ENCODE measurements at regions not wholly inside any gene's neighbourhood (a gene's known extent, or its start where the extent isn't known, plus 50 kb on each side); places are given as distances from the start of the nearest gene placed in this dataset.

DNA sequence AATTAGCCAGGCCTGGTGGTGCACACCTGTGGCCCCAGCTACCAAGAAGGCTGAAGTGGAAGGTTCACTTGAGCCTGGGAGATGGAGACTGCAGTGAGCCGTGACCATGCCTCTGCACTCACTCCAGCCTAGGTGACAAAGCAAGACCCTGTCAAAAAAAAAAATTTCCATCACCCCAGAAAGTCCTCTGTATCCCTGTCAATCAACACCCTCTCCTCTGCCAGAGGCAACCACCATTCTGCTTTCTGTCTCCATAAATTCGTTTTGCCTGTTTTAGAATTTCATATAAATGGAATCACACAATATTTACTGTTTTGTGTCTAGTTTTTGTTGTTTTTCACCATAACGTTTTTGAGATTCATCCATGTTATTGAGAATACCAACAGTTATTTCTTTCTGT lies 141.6 kb upstream of the SLC45A1 start:
- H3K27ac ChIP-seq (ENCODE audit: low read depth, low read length), result no peak overlapping the region
- H3K9me3 ChIP-seq (ENCODE audit: control insufficient read depth in 1 of 2, low read length in 2 of 2), result peaks cover 9% of the 10 kb centered on the region in 2 donors
- H3K4me1 ChIP-seq (ENCODE audit: control insufficient read depth in 1 of 2, insufficient read depth in 2 of 2, low read length in 2 of 2), result no peaks in the 10 kb centered on the region
- H3K36me3 ChIP-seq (ENCODE audit: control insufficient read depth in 1 of 2, insufficient read depth in 2 of 2, low read length in 2 of 2), result no peaks in the 10 kb centered on the region
- no peak overlapping the region for H3K9ac ChIP-seq (ENCODE audit: low read depth in 1 of 2, low read length in 2 of 2)
- no peak overlapping the region for H3K4me3 ChIP-seq (ENCODE audit: low read depth in 1 of 2, low read length in 2 of 2)
- no peaks in the 10 kb centered on the region for H3K27me3 ChIP-seq (ENCODE audit: control insufficient read depth in 1 of 2, insufficient read depth in 2 of 2, low read length in 2 of 2)

DNA sequence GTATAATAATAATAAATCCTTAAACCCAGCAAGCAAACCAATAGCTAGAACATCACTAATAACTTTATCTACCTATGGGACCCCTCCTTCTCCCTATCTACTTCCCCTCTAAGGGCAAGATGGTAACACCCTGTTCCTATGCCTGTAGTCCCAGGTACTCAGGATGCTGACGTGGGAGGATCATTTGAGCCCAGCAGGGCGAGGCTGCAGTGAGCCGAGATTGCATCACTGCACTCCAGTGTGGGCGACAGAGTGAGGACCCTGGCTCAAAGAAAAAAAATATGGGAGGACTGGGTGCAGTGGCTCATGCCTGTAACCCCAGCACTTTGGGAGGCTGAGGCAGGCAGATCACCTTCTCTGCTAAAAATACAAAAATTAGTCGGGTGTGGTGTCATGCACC lies 143.1 kb upstream of the SLC45A1 start:
- Histone ChIP-seq H3K27me3 (ENCODE audit: control insufficient read depth in 1 of 2, insufficient read depth in 2 of 2, low read length in 2 of 2) (no peaks in the 10 kb centered on the region), H3K27ac (ENCODE audit: low read depth, low read length) (peak overlapping the region; percentile 54), H3K9ac (ENCODE audit: low read depth in 1 of 2, low read length in 2 of 2) (no peak overlapping the region), H3K4me3 (ENCODE audit: low read depth in 1 of 2, low read length in 2 of 2) (no peak overlapping the region), H3K9me3 (ENCODE audit: control insufficient read depth in 1 of 2, low read length in 2 of 2) (peaks cover 9% of the 10 kb centered on the region in 2 donors), H3K4me1 (ENCODE audit: control insufficient read depth in 1 of 2, insufficient read depth in 2 of 2, low read length in 2 of 2) (peaks cover 7 to 9% of the 10 kb centered on the region in 2 donors), H3K36me3 (ENCODE audit: control insufficient read depth in 1 of 2, insufficient read depth in 2 of 2, low read length in 2 of 2) (no peaks in the 10 kb centered on the region)

DNA sequence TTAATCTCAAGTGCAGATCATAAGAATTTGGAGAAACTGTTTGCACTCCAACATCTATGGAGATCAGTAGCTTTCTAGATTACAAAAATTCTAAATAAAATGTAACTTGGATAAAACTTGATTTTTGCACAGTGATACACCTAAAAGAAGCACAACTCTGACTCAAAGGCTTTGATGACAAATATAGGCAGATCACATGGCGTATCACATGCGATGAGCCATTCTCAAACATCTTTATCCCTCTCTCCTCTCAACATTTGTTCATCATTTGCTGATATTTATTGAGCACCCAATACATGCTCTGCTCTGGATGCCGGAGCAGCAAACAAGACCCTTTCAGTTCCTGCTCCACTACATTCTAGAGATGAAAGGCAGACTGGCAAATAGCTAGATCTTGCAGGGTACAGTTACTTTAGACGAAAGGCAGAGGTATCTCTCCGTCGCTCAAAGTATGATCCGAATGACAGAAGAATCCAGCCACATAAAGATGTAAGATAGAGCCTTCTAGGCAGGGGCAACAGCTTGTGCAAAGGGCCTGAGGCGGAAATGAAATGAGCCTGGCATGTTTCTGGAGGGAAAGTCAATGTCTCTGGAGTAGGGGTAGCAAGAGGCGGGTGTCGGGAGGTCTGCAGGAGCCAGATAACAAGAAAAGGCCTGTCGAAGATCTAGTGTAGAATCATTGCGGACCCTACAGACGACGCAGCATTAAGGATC lies 145.8 kb upstream of the ERRFI1 start:
- Histone ChIP-seq H3K9me3 (ENCODE audit: control insufficient read depth in 1 of 2, low read length in 2 of 2) (no peaks in the 10 kb centered on the region), H3K36me3 (ENCODE audit: control insufficient read depth in 1 of 2, insufficient read depth in 2 of 2, low read length in 2 of 2) (no peaks in the 10 kb centered on the region), H3K27ac (ENCODE audit: low read depth, low read length) (no peak overlapping the region), H3K27me3 (ENCODE audit: control insufficient read depth in 1 of 2, insufficient read depth in 2 of 2, low read length in 2 of 2) (no peaks in the 10 kb centered on the region), H3K4me1 (ENCODE audit: control insufficient read depth in 1 of 2, insufficient read depth in 2 of 2, low read length in 2 of 2) (peaks cover 15 to 22% of the 10 kb centered on the region in 2 donors), H3K9ac (ENCODE audit: low read depth in 1 of 2, low read length in 2 of 2) (no peak overlapping the region), H3K4me3 (ENCODE audit: low read depth in 1 of 2, low read length in 2 of 2) (no peak overlapping the region)

GRCh38 chr1:8170059-8170835 lies 144.1 kb upstream of the ERRFI1 start:
- H3K4me1 ChIP-seq (ENCODE audit: control insufficient read depth in 1 of 2, insufficient read depth in 2 of 2, low read length in 2 of 2), result peaks cover 15 to 28% of the 10 kb centered on the region in 2 donors
- H3K27ac ChIP-seq (ENCODE audit: low read depth, low read length), result peak overlapping the region; percentile 76
- H3K4me3 ChIP-seq (ENCODE audit: low read depth in 1 of 2, low read length in 2 of 2), result no peak overlapping the region
- no peaks in the 10 kb centered on the region for H3K27me3 ChIP-seq (ENCODE audit: control insufficient read depth in 1 of 2, insufficient read depth in 2 of 2, low read length in 2 of 2)
- peak overlapping the region; percentile 45 to 60 for H3K9ac ChIP-seq (ENCODE audit: low read depth in 1 of 2, low read length in 2 of 2)
- no peaks in the 10 kb centered on the region for H3K9me3 ChIP-seq (ENCODE audit: control insufficient read depth in 1 of 2, low read length in 2 of 2)
- H3K36me3 ChIP-seq (ENCODE audit: control insufficient read depth in 1 of 2, insufficient read depth in 2 of 2, low read length in 2 of 2), result no peaks in the 10 kb centered on the region

- Histone ChIP-seq H3K27me3 (ENCODE audit: control insufficient read depth in 1 of 2, insufficient read depth in 2 of 2, low read length in 2 of 2) (no peaks in the 10 kb centered on the region), H3K4me1 (ENCODE audit: control insufficient read depth in 1 of 2, insufficient read depth in 2 of 2, low read length in 2 of 2) (peaks cover 15 to 28% of the 10 kb centered on the region in 2 donors), H3K4me3 (ENCODE audit: low read depth in 1 of 2, low read length in 2 of 2) (peak overlapping the region in 1 of 2 donors; percentile 1), H3K9ac (ENCODE audit: low read depth in 1 of 2, low read length in 2 of 2) (peak overlapping the region; percentile 26 to 60), H3K9me3 (ENCODE audit: control insufficient read depth in 1 of 2, low read length in 2 of 2) (no peaks in the 10 kb centered on the region), H3K27ac (ENCODE audit: low read depth, low read length) (peak overlapping the region; percentile 76), H3K36me3 (ENCODE audit: control insufficient read depth in 1 of 2, insufficient read depth in 2 of 2, low read length in 2 of 2) (no peaks in the 10 kb centered on the region)
These were observed 143.4 kb upstream of the ERRFI1 start for GRCh38 chr1:8169364-8170058.

GRCh38 chr1:8167936-8168335 lies 141.8 kb upstream of the ERRFI1 start:
- no peak overlapping the region for H3K9ac ChIP-seq (ENCODE audit: low read depth in 1 of 2, low read length in 2 of 2)
- H3K27me3 ChIP-seq (ENCODE audit: control insufficient read depth in 1 of 2, insufficient read depth in 2 of 2, low read length in 2 of 2), result no peaks in the 10 kb centered on the region
- no peak overlapping the region for H3K27ac ChIP-seq (ENCODE audit: low read depth, low read length)
- peaks cover 15 to 28% of the 10 kb centered on the region in 2 donors for H3K4me1 ChIP-seq (ENCODE audit: control insufficient read depth in 1 of 2, insufficient read depth in 2 of 2, low read length in 2 of 2)
- H3K36me3 ChIP-seq (ENCODE audit: control insufficient read depth in 1 of 2, insufficient read depth in 2 of 2, low read length in 2 of 2), result no peaks in the 10 kb centered on the region
- H3K9me3 ChIP-seq (ENCODE audit: control insufficient read depth in 1 of 2, low read length in 2 of 2), result no peaks in the 10 kb centered on the region
- no peak overlapping the region for H3K4me3 ChIP-seq (ENCODE audit: low read depth in 1 of 2, low read length in 2 of 2)

GRCh38 chr1:8166406-8166805 lies 140.3 kb upstream of the ERRFI1 start:
- no peak overlapping the region for H3K27ac ChIP-seq (ENCODE audit: low read depth, low read length)
- no peaks in the 10 kb centered on the region for H3K27me3 ChIP-seq (ENCODE audit: control insufficient read depth in 1 of 2, insufficient read depth in 2 of 2, low read length in 2 of 2)
- no peak overlapping the region for H3K4me3 ChIP-seq (ENCODE audit: low read depth in 1 of 2, low read length in 2 of 2)
- peaks cover 19 to 28% of the 10 kb centered on the region in 2 donors for H3K4me1 ChIP-seq (ENCODE audit: control insufficient read depth in 1 of 2, insufficient read depth in 2 of 2, low read length in 2 of 2)
- no peaks in the 10 kb centered on the region for H3K36me3 ChIP-seq (ENCODE audit: control insufficient read depth in 1 of 2, insufficient read depth in 2 of 2, low read length in 2 of 2)
- H3K9me3 ChIP-seq (ENCODE audit: control insufficient read depth in 1 of 2, low read length in 2 of 2), result no peaks in the 10 kb centered on the region
- no peak overlapping the region for H3K9ac ChIP-seq (ENCODE audit: low read depth in 1 of 2, low read length in 2 of 2)

DNA sequence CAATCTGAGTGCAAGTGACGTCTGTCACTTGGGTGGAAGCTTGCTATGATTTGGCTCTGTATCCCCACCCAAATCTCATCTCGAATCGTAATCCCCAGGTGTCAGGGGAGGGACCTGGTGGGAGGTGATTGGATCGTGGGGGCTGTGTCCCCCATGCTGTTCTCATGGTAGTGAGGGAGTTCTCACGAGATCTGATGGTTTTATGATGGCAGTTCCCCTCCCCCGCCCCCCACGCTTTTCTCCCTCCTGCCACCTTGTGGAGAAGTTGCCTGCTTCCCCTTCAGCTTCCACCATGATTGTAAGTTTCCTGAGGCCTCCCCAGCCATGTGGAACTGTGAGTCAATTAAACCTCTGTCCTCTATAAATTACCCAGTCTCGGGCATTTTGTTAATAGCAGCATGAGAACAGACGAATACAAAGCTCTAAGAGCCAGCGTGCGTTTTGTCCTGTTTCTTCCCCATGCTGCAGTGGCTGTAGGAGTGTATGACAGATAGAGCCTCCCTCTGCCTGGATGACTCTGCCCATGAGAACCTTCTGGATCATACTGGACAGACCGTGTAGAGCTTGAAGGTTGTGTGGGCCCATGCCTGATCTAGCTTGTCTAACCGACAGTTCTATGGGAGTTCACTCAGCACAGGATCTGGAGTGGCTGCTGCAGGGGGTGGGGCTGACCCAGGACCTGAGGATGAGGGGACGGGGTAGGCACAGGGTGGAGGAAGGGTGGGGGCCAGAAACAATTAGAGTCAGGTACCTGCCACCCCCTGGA lies 139.7 kb upstream of the ERRFI1 start:
- no peaks in the 10 kb centered on the region for H3K9me3 ChIP-seq (ENCODE audit: control insufficient read depth in 1 of 2, low read length in 2 of 2)

DNA sequence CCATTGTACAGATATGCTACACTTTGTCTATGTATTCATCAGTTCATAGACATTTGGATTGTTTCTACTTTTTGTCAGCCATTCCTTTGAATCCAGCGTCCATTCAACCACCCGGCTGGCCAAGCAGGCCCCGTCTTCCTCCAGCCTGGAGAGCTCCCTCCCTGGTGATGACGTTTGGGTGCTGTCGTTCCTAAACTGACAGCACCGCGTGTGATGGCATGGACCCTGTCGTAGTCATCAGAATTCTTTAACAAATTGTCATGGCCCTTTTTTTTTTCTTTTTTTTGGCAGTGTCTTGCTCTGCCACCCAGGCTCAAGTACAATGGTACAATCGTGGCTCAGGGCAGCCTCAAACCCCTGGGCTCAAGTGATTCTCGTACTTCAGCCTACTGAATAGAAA lies 138.6 kb upstream of the ERRFI1 start:
- Histone ChIP-seq H3K27ac (ENCODE audit: low read depth, low read length) (no peak overlapping the region), H3K4me3 (ENCODE audit: low read depth in 1 of 2, low read length in 2 of 2) (no peak overlapping the region), H3K4me1 (ENCODE audit: control insufficient read depth in 1 of 2, insufficient read depth in 2 of 2, low read length in 2 of 2) (peaks cover 10 to 19% of the 10 kb centered on the region in 2 donors), H3K36me3 (ENCODE audit: control insufficient read depth in 1 of 2, insufficient read depth in 2 of 2, low read length in 2 of 2) (no peaks in the 10 kb centered on the region), H3K9me3 (ENCODE audit: control insufficient read depth in 1 of 2, low read length in 2 of 2) (no peaks in the 10 kb centered on the region), H3K27me3 (ENCODE audit: control insufficient read depth in 1 of 2, insufficient read depth in 2 of 2, low read length in 2 of 2) (no peaks in the 10 kb centered on the region), H3K9ac (ENCODE audit: low read depth in 1 of 2, low read length in 2 of 2) (no peak overlapping the region)

More for the DNA sequence above, 139.7 kb upstream of the ERRFI1 start:
- Histone ChIP-seq H3K4me3 (ENCODE audit: low read depth in 1 of 2, low read length in 2 of 2) (no peak overlapping the region), H3K27me3 (ENCODE audit: control insufficient read depth in 1 of 2, insufficient read depth in 2 of 2, low read length in 2 of 2) (no peaks in the 10 kb centered on the region), H3K27ac (ENCODE audit: low read depth, low read length) (no peak overlapping the region), H3K36me3 (ENCODE audit: control insufficient read depth in 1 of 2, insufficient read depth in 2 of 2, low read length in 2 of 2) (no peaks in the 10 kb centered on the region), H3K9ac (ENCODE audit: low read depth in 1 of 2, low read length in 2 of 2) (no peak overlapping the region), H3K4me1 (ENCODE audit: control insufficient read depth in 1 of 2, insufficient read depth in 2 of 2, low read length in 2 of 2) (peaks cover 19 to 28% of the 10 kb centered on the region in 2 donors)

Measured in duodenal mucosa (tissue), 2 donors.